CD4-positive, alpha-beta T cell treated with Interleukin-2 at 100 ng/mL for 4 hours (primary cell): ENCODE measurements at regions not wholly inside any gene's neighbourhood (a gene's known extent, or its start where the extent isn't known, plus 50 kb on each side); places are given as distances from the start of the nearest gene placed in this dataset.
"Not testable (repeated sequence)": the region's sequence is repeated elsewhere in the genome, so short reads cannot be mapped to it uniquely, and the experiment has no call there.

Experiments
- DNase-seq: peaks from one replicate; pipeline ENCODE4 v3.0.0-alpha.2; 2020; ENCODE audit warnings: low spot score

- DNase-seq, result no peak
Observed at GRCh38 chr12:58069268-58069963, 128.0 kb downstream of the ATP23 start.

- no peak for DNase-seq
Observed at GRCh38 chr12:58071994-58072393, 130.6 kb downstream of the ATP23 start.

GRCh38 chr12:58074259-58074658 is 132.9 kb downstream of the ATP23 start:
- DNase-seq, result no peak

DNA sequence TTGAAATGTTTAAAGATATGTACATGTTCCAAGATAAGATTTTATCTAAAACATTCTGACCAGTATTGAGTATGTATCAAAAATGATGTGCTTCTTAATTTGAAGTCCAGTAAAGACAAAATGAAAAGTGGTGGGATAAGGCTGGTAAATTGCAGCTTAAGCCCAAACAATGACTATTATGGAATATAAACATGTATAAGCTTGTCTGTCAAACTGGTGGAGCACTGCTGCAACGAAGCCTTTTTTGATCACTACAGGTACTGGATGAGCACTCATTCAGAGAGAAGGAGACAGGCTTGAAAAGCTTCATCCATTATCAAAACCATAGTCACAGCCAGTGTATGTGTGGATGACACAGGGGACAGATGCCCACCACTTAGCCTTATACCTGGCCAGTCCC is 138.4 kb downstream of the ATP23 start:
- DNase-seq, result no peak

DNA sequence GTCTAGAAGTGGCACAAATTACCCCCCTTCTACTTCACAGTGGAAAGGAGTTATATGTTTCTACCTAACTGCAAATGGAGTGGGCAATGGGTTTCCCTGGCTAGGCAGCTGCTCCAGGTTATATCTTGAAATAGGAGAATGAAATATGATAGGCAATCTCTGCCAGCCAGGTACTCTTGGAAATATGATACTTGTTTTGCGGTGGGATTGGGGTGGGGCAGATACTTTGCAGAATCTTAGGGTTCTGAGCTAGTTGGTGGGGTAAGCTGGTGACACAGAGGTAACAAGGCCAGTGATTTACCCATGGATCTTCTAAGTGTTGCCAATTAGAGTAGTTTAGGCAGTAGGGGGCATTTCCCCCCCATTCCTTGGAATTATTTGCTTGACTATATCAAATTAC is 140.1 kb downstream of the ATP23 start:
- DNase-seq, result no peak

DNA sequence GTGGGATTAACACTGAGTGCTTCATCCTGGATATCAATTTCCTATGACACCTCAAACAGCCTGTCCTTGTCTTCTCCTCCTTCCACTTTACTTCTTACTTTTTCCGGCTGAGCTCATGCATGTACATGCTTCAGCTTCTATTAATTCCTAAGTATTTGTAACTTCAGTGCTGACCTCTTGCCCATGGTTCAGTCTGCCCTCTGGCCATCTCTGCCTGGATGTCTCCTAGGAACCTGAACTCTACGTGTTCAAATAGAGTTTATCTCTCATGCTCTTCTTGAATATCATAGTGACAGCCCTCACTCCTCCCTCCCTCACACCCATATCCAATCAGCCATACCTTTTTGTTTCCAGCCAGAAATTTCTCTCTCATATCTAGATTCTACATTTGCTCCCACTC is 141.6 kb downstream of the ATP23 start:
- no peak for DNase-seq

DNA sequence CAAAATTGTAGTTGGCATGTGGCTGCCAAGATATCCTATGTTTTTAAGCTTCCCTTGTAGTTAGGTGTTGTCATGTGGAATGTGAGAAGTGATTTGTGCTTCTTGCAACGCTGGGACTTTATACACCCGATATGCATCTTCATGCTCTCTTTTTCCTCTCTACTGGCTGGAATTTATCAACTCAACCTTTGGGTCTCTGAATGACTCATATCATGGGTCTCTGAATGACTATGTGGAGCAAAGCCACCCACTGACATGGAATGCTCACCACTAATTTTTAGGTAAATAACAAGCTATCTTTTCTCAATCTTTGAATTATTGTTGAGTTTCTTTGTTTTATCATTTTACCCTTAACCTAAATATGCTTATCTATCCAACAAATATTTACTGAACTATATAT is 144.6 kb downstream of the ATP23 start:
- DNase-seq, result no peak

- DNase-seq, result no peak
Observed at GRCh38 chr12:58086930-58087329, 145.6 kb downstream of the ATP23 start.

- DNase-seq, result no peak
Observed at GRCh38 chr12:58087423-58088127, 146.2 kb downstream of the ATP23 start.

DNA sequence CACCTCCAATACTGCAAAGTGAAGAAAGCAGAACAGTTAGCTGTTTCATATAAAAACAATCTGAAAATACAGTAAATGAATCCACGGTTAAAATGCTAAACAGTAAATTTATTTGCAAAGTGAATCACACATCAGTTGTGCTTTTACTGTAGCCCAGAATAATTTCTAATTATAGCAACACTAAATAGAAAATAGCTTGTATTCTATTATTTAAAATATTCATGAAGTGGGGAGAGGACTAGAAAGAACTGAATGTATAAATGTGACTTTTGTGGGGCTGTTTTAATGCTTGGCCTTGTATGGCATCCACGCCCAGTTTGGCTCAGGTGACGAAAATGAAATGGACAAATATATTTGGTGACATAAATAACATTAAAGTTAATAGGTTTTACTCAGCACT is 148.2 kb downstream of the ATP23 start:
- DNase-seq, result no peak

DNA sequence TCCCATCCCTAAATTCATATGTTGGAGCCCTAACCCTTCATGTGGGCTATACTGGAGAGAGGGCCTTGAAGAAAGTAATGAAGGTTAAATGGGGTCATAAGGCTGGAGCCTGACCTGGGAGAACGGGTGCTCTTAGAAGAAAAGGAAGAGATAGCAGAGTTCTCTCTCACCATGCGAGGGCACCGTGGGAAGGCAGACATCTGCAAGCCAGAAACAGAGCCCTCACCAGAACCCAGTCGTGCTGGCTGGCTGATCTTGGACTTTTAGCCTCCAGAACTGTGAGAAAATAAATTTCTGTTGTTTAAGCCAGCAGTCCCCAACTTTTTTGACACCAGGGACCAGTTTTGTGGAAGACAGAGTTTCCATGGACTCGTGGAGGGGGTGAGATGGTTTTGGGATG is 149.3 kb downstream of the ATP23 start:
- DNase-seq, result no peak

GRCh38 chr12:58095002-58095401 is 153.6 kb downstream of the ATP23 start:
- DNase-seq, result no peak

DNA sequence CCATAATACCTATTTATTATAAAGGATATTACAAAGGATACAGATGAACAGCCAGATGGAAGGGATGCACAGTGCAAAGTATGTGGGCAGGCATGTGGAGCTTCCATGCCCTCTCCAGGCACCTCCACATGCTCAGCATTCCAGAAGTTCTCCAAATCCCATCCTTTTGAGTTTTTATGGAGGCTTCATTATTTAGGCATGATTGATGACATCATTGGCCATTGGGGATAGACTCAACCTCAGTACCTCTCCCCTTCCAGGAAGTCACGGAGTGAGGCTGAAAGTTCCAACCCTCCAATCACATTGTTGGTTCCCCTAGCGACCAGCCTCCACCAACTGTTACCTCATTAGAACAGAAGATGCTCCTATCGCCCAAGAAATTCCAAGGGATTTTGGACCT is 156.4 kb downstream of the ATP23 start:
- no peak for DNase-seq

DNA sequence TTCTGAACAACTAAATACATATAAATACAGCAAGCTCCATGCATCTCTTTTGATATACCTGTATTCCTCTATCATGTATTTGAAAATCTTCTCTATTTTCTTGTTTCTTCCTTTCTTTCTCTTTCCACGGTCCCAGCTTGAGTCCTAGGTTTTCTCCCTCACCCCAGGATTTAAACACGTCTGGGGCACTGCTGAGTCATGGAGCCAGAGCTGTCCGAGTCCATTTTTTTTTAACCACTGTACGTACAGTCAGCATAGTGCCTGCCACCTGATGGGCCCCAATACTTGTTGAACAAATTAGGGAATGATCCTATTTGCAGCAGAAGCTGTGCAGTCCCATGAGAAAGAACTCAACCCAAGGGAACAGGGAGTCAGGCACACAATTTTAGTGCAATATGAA is 158.1 kb downstream of the ATP23 start:
- DNase-seq, result no peak

DNA sequence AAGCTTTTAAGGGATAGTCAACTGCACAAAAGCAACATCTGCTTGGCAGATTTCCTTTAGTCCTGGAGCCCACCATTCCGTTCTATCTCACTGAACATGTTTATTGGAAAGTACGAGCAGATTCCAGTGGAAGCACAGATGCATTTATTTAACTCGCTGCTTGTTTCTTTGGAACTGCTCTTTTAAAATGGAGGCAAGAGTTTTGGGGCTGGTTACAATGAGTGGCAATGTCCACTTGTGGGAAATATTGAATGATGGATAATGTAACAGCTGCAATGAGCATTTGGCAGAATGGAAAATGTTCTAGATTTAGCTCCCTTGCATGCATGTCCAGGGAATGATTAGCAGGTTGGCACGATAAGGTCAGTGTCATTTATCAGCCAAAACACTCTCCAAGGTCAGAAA is 163.0 kb downstream of the ATP23 start:
- no peak for DNase-seq

GRCh38 chr12:58105225-58106119 is 164.1 kb downstream of the ATP23 start:
- no peak for DNase-seq

GRCh38 chr12:58106195-58106594 is 164.8 kb downstream of the ATP23 start:
- no peak for DNase-seq

GRCh38 chr12:58117201-58117600 is 175.8 kb downstream of the ATP23 start:
- no peak for DNase-seq

GRCh38 chr12:58117667-58118066 is 176.3 kb downstream of the ATP23 start:
- DNase-seq, result no peak

DNA sequence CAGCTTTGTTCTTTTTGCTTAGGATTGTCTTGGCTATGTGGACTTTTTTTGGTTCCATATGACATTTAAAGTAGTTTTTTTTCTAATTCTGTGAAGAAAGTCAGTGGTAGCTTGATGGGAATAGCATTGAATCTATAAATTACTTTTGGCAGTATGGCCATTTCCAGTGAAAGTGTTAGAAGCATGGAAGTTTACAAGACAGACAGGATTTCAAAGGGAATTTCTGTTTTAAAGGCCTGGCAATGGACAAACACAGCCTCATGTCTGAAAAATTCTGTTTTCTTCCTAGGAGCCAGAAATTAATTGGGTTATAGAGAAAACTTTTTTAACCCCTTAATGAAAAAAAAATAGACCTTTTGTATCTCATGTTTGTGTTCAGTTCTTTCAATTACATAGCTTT is 184.4 kb downstream of the ATP23 start:
- DNase-seq, result not testable (repeated sequence)

- no peak for DNase-seq
Observed at GRCh38 chr12:58131986-58132755, 190.8 kb downstream of the ATP23 start.

DNA sequence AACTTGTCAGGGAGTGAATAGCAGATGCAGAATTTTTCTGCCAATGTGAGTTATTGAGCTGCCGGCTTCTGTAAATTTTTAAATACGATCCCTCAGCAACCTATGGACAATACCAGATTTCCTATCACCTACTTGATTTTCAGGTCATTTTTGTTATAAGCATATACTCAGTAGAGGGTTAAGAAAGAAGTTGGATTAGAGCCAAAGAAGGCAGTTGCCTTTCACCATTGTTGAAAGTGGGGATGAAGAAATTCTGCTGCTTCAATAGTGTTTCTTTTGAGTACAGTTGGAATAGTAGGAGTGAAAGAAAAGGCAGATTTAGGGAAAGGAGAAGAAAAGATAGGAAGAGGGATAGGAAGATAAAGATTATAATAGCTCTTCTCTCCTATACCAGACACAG is 197.1 kb downstream of the ATP23 start:
- DNase-seq, result no peak
